K562 (cell line): ENCODE measurements at regions not wholly inside any gene's neighbourhood (a gene's known extent, or its start where the extent isn't known, plus 50 kb on each side); places are given as distances from the start of the nearest gene placed in this dataset.

Experiments used
- ATAC-seq: fragments of 200-7000 bp; cut with Tn5 transposase; 3 replicates; pipeline ENCODE4 v1.9.1; 2020; ENCODE audit warnings: moderate library complexity
- BruUV-seq: library from RNA; stranded (reverse); fragments of 400-500 nt; replicated peaks from 2 replicates; lab custom pipeline; 2021; lab: Mats Ljungman, UMichigan
- CTCF ChIA-PET: fragments of 300-600 bp; formaldehyde crosslinking; extraction: SDS; loops from one replicate; lab custom pipeline; 2021; ENCODE audit warnings: low intra/inter-chr PET ratio; lab: Yijun Ruan, JAX
- POLR2A ChIA-PET: fragments of 300-600, 350-650 bp; sonication (Branson Sonifier 250); formaldehyde crosslinking; extraction: SDS; loops from one replicate; lab custom pipeline; 2021; ENCODE audit warnings: antibody characterized with exemption, inconsistent platforms; lab: Yijun Ruan, JAX
- DNase-seq, 4 experiments: peaks; one replicate each; pipeline versions ENCODE4 v3.0.0 to v3.0.0-alpha.2; 2011 to 2018; ENCODE audit warnings: low spot score in 3 of 4, mixed read lengths in 3 of 4; ENCODE audit errors: extremely low read depth in 1 of 4
- FAIRE-seq: peaks from 2 replicates; lab custom pipeline; 2011; peaks lifted over from hg19 to GRCh38; lab: Jason Lieb, UNC
- H2AFZ ChIP-seq: 2 replicates; pipeline ENCODE4 v1.6.0; 2011; ENCODE audit warnings: low read depth, low read length, control low read depth, inconsistent platforms
- H3K27ac ChIP-seq: fragments of 200-600 bp; 3 replicates; pipeline ENCODE4 v1.8.0; 2011; ENCODE audit warnings: low read depth, mild to moderate bottlenecking, control low read depth, inconsistent platforms, low read length, moderate library complexity, mixed read lengths; ENCODE audit errors: extremely low read depth
- H3K27me3 ChIP-seq, 2 experiments: fragments of 300-600 bp in 1 of 2; 2 replicates in 1 of 2; 3 replicates in 1 of 2; pipeline versions ENCODE4 v1.6.0 to v1.8.0; 2011; ENCODE audit warnings: inconsistent platforms in 2 of 2, low read length in 2 of 2, mild to moderate bottlenecking in 1 of 2, mixed read lengths in 1 of 2, moderate library complexity in 1 of 2; ENCODE audit not compliant: control insufficient read depth in 2 of 2, insufficient read depth in 2 of 2
- H3K36me3 ChIP-seq: fragments of 300-600 bp; 3 replicates; pipeline ENCODE4 v1.8.0; 2011; ENCODE audit warnings: mild to moderate bottlenecking, low read length, inconsistent platforms; ENCODE audit not compliant: control insufficient read depth, insufficient read depth
- H3K4me1 ChIP-seq, 2 experiments: fragments of 200-600 bp in 1 of 2; replicated peaks in 1 of 2; 2 replicates in 1 of 2; 3 replicates in 1 of 2; pipeline versions ENCODE4 v1.5.1 to v1.8.0; 2011; ENCODE audit warnings: inconsistent platforms in 2 of 2, low read length in 2 of 2, mild to moderate bottlenecking in 1 of 2, mixed read lengths in 1 of 2, moderate library complexity in 1 of 2; ENCODE audit not compliant: control insufficient read depth in 2 of 2, insufficient read depth in 2 of 2
- H3K4me2 ChIP-seq: 2 replicates; pipeline ENCODE4 v1.6.1; 2011; ENCODE audit warnings: low read length, control low read depth, inconsistent platforms, mixed read lengths; ENCODE audit not compliant: insufficient read depth
- H3K4me3 ChIP-seq: fragments of 200-600 bp; sonication (generic), shearing (Covaris generic); 2 replicates; pipeline ENCODE4 v1.5.1; 2016; ENCODE audit warnings: control low read depth, inconsistent platforms
- H3K79me2 ChIP-seq: fragments of 200-600 bp; 3 replicates; pipeline ENCODE4 v1.8.0; 2011; ENCODE audit warnings: low read length, inconsistent platforms; ENCODE audit not compliant: control insufficient read depth, insufficient read depth
- H3K9ac ChIP-seq, 2 experiments: 2 replicates each; pipeline versions ENCODE4 v1.6.0 to v1.6.1; 2011; ENCODE audit warnings: low read depth in 2 of 2, low read length in 2 of 2, control low read depth in 1 of 2, inconsistent platforms in 1 of 2, mild to moderate bottlenecking in 1 of 2, mixed read lengths in 1 of 2; ENCODE audit not compliant: insufficient read depth in 1 of 2
- H3K9me1 ChIP-seq: one replicate; pipeline ENCODE4 v1.6.0; 2011; ENCODE audit warnings: inconsistent platforms, mild to moderate bottlenecking, low read length, moderate library complexity; ENCODE audit not compliant: control insufficient read depth, insufficient read depth
- H3K9me3 ChIP-seq: replicated peaks from 2 replicates; pipeline ENCODE4 v1.5.1; 2011; ENCODE audit warnings: low read depth, low read length, inconsistent platforms; ENCODE audit not compliant: control insufficient read depth, insufficient read depth
- H4K20me1 ChIP-seq: replicated peaks from 2 replicates; pipeline ENCODE4 v1.6.1; 2011; ENCODE audit warnings: low read length, inconsistent platforms, mixed read lengths; ENCODE audit not compliant: control insufficient read depth, insufficient read depth
- CXXC5 ChIP-seq: fragments of 250-450 bp; sonication (Bioruptor Pico); IDR thresholded peaks from 2 replicates; pipeline ENCODE4 v1.8.0; 2022; ENCODE audit warnings: inconsistent platforms, mild to moderate bottlenecking, moderate library complexity
- FOSL1 ChIP-seq: fragments of 200-800 bp; sonication (Bioruptor generic); conservative IDR thresholded peaks from 2 replicates; pipeline ENCODE4 v1.6.1; 2016; ENCODE audit warnings: missing genetic modification characterization, missing compliant biosample characterization
- FOXA3 ChIP-seq, 2 experiments: fragments of 450-650 bp in 1 of 2; sonication (generic) in 1 of 2; formaldehyde crosslinking; IDR thresholded peaks in 1 of 2; conservative IDR thresholded peaks in 1 of 2; 2 replicates each; pipeline versions ENCODE4 v1.4.0 to v1.8.0; 2020 to 2022; ENCODE audit warnings: mild to moderate bottlenecking in 2 of 2, missing genetic modification reagents in 1 of 2
- HDAC3 ChIP-seq: fragments of 450-650 bp; IDR thresholded peaks from 2 replicates; pipeline ENCODE4 v1.6.1; 2018; ENCODE audit warnings: borderline replicate concordance, mild to moderate bottlenecking, moderate library complexity; ENCODE audit not compliant: partially characterized antibody
- HNRNPK ChIP-seq: fragments of 200-400 bp; formaldehyde crosslinking; IDR thresholded peaks from one replicate; pipeline ENCODE4 v1.6.1; 2018; ENCODE audit warnings: mild to moderate bottlenecking, low read depth, low read length; ENCODE audit not compliant: poor library complexity, severe bottlenecking
- ILF3 ChIP-seq: fragments of 450-650 bp; IDR thresholded peaks from 2 replicates; pipeline ENCODE4 v1.6.1; 2018; ENCODE audit warnings: antibody characterized with exemption, mild to moderate bottlenecking, moderate library complexity, borderline replicate concordance
- KLF6 ChIP-seq: fragments of 250-450 bp; sonication (Bioruptor Pico); IDR thresholded peaks from 2 replicates; pipeline ENCODE4 v1.4.0; 2020; ENCODE audit warnings: mild to moderate bottlenecking, moderate library complexity, borderline replicate concordance
- MEF2A ChIP-seq: IDR thresholded peaks from 2 replicates; pipeline ENCODE4 v1.6.1; 2011; ENCODE audit warnings: low read depth, mild to moderate bottlenecking, low read length, moderate library complexity; ENCODE audit not compliant: control insufficient read depth
- TAF9B ChIP-seq: fragments of 450-650 bp; IDR thresholded peaks from 2 replicates; pipeline ENCODE4 v1.6.1; 2018; ENCODE audit warnings: mild to moderate bottlenecking; ENCODE audit not compliant: partially characterized antibody
- THRAP3 ChIP-seq: fragments of 450-650 bp; IDR thresholded peaks from 2 replicates; pipeline ENCODE4 v1.6.1; 2016; ENCODE audit warnings: mild to moderate bottlenecking, inconsistent platforms, borderline replicate concordance
- ZBTB49 ChIP-seq: sonication (generic); formaldehyde crosslinking; IDR thresholded peaks from 2 replicates; pipeline ENCODE4 v1.8.0; 2022; ENCODE audit warnings: missing genetic modification reagents, mild to moderate bottlenecking, borderline replicate concordance
- ZBTB7A ChIP-seq: IDR thresholded peaks from 2 replicates; pipeline ENCODE4 v1.6.1; 2011; ENCODE audit warnings: low read depth, mild to moderate bottlenecking, low read length, moderate library complexity, borderline replicate concordance; ENCODE audit not compliant: control insufficient read depth
- ZKSCAN8 ChIP-seq: fragments of 200-800 bp; sonication (Bioruptor generic); IDR thresholded peaks from 2 replicates; pipeline ENCODE4 v1.6.1; 2016; ENCODE audit warnings: missing genetic modification characterization, missing compliant biosample characterization
- ZNF133 ChIP-seq: fragments of 250-450 bp; sonication (Bioruptor Pico); IDR thresholded peaks from 2 replicates; pipeline ENCODE4 v1.4.0; 2020; ENCODE audit warnings: mild to moderate bottlenecking
- ZNF263 ChIP-seq: sonication (generic); formaldehyde crosslinking; IDR thresholded peaks from 2 replicates; pipeline ENCODE4 v1.8.0; 2022; ENCODE audit warnings: mild to moderate bottlenecking, missing genetic modification reagents, borderline replicate concordance
- ZNF518B ChIP-seq: fragments of 250-450 bp; sonication (Bioruptor Pico); IDR thresholded peaks from 2 replicates; pipeline ENCODE4 v1.5.0; 2021; ENCODE audit warnings: mild to moderate bottlenecking, moderate library complexity
- WGBS: fragments of 100-300 bp; shearing (Covaris generic); methylation state at CpG from one replicate; pipeline ENCODE4 v1.1.6; 2016; ENCODE audit warnings: low coverage, mixed read lengths; ENCODE audit not compliant: insufficient coverage; ENCODE audit errors: missing lambda C conversion rate; 5-methylcytosine and 5-hydroxymethylcytosine counted together
- in situ Hi-C: fragments of 300-500 bp; cut with MboI; formaldehyde crosslinking; loops from 4 replicates; pipeline ENCODE4 v1.15.0; 2018; ENCODE audit warnings: inconsistent platforms, mixed read lengths
- intact Hi-C: fragments of 100-400 bp; cut with micrococcal nuclease; formaldehyde crosslinking; loops from 2 replicates; pipeline ENCODE4 v1.14.2; 2022

GRCh38 chr2:9150568-9150900, 56.1 kb upstream of the ASAP2 start:
- no peak for FAIRE-seq
- POLR2A ChIA-PET, result no interaction called here
- TF ChIP-seq ZKSCAN8 (CRISPR knock-in tag) (no peak), CXXC5 (CRISPR knock-in tag) (no peak), HNRNPK (no peak), ZBTB7A (no peak), HDAC3 (no peak), TAF9B (no peak), KLF6 (CRISPR knock-in tag) (no peak), THRAP3 (no peak), ZBTB49 (CRISPR knock-in tag) (no peak), FOXA3 (CRISPR knock-in tag; conservative IDR thresholded peaks at IDR 0.05 in 1 of 2, IDR thresholded peaks at IDR 0.05 in 1 of 2) (no peak), ZNF133 (CRISPR knock-in tag) (no peak), ILF3 (no peak), MEF2A (no peak), FOSL1 (tag) (no peak), ZNF263 (CRISPR knock-in tag) (no peak), ZNF518B (CRISPR knock-in tag) (no peak)

More at GRCh38 chr2:9150568-9150900, 56.1 kb upstream of the ASAP2 start:
- Histone ChIP-seq H3K4me1 (peaks cover 0 to 15% of the 10 kb centered on the region in 2 experiments; a peak in 1 of 5 replicates), H3K4me3 (no peak overlapping the region), H3K9ac (0 out of 4 replicates have a peak overlapping the region, but pooled peaks of 1 of the 2 experiments have one; percentile 17), H3K79me2 (no peaks in the 10 kb centered on the region), H4K20me1 (0 out of 2 replicates have a peak, but pooled peaks cover 3% of the 10 kb centered on the region), H3K27me3 (peaks cover 36 to 83% of the 10 kb centered on the region in 2 experiments), H2AFZ (no peak overlapping the region), H3K27ac (no peak overlapping the region), H3K9me1 (no peaks in the 10 kb centered on the region), H3K9me3 (no peaks in the 10 kb centered on the region), H3K36me3 (no peaks in the 10 kb centered on the region), H3K4me2 (no peak overlapping the region)
- no peak for ATAC-seq
- in situ Hi-C loops, result no loop called here
- intact Hi-C loops, result no loop called here
- DNase-seq, result no peak
- BruUV-seq, result no TSS peak
- CTCF ChIA-PET, result no interaction called here
- WGBS, result 17% methylated on average over 7 of the region's 7 CpGs
